Activated CD4-positive, CD25-positive, alpha-beta regulatory T cell (primary cell): ENCODE measurements at regions not wholly inside any gene's neighbourhood (a gene's known extent, or its start where the extent isn't known, plus 50 kb on each side); places are given as distances from the start of the nearest gene placed in this dataset.

ENCODE experiments used
- DNase-seq, 4 experiments: peaks; one replicate each; lab custom pipeline; 2025; lab: John Stamatoyannopoulos, UW

DNA sequence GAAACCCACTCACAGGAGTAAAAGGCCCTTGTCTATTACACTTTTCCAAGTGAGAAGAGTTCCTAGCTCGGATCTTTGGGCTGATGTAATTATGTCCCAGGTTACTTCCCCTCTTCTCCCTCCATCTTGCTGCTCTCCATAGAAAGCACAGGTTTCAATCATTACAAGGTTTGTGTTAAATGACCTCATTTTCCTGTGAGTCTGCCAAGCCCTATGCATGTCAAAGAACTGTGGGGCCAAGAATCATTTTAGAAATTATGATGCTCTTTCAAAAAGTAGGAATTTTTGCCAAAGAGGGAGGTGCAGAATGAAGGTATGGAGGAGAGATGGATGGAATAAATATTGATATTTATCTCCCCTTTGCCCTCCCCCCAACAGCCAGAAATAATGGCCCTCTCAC, 129.3 kb upstream of the TPM1 start:
- DNase-seq, result no peak

DNA sequence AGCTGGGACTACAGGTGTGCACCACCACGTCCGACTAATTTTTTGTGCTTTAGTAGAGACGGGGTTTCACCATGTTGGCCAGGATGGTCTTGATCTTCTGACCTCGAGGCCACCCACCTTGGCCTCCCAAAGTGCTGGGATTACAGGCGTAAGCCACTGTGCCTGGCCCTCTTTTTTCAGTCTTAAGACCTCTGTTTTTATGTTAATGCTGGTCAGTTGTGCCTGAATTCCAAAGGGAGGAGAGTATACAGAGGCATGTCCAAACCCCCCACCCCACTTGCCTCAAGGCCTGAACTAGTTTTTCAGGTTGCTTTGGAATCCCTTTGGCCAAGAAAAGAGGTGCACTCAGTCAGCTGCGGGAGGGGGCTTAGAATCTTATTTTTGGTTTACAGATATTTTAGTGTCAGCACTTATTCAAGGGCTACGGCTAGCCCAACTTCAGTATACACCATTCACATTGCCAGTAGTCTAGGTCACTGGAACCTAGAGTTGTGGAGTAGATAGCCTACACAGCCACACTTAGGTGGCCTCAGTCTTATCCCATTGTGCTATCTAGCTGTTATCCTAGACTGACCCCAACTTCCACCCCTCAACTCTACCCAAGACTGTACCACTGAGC, 128.0 kb upstream of the TPM1 start:
- DNase-seq, result no peak

GRCh38 chr15:62920682-62921502, 121.7 kb upstream of the TPM1 start:
- DNase-seq, result no peak

- DNase-seq, result no peak
These were observed 120.0 kb upstream of the TPM1 start for GRCh38 chr15:62922514-62922913.

GRCh38 chr15:62925875-62926274, 116.7 kb upstream of the TPM1 start:
- no peak for DNase-seq

- no peak for DNase-seq
These were observed 115.4 kb upstream of the TPM1 start for GRCh38 chr15:62927196-62927595.

- no peak for DNase-seq
These were observed 114.7 kb upstream of the TPM1 start for GRCh38 chr15:62927836-62928235.

GRCh38 chr15:62928242-62928999, 114.1 kb upstream of the TPM1 start:
- no peak for DNase-seq

DNA sequence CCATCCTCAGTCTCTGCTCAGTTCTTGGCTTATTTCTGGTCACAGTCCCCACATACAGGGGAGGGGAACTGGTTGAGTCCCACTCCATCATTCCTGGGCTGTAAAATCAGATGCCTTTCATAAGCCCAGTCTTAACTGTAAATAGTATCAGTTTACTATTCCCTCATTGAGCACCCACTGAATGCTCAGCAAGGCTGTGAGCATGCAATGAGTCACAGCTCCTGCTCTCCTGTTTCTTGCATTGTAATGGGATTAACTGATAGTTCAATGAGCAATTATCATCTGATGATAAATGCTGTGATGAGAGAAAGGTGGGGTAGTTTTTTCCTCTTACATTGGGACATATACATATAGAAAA, 113.6 kb upstream of the TPM1 start:
- DNase-seq, result no peak

- DNase-seq, result no peak
These were observed 110.9 kb upstream of the TPM1 start for GRCh38 chr15:62931650-62932049.

- DNase-seq, result no peak
These were observed 110.1 kb upstream of the TPM1 start for GRCh38 chr15:62932436-62932835.

DNA sequence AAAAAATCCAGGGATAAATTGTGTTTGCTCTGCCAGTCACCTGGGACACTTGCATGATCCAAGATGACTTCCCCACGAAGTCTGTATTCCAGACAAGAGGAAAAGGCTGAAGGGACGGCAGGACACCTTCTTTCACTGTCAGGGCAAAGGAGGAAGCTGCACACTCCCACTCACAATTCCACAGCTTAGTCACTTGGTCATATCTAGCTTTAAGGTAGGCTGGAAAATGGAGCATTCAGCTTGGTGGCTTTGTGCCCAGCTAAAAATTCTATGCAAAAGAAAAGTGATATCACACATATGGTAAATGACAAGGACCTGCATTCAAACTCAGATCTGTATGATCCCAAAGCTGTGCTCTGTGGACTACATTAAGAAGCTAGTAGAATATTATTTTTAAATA, 109.2 kb upstream of the TPM1 start:
- DNase-seq, result no peak

DNA sequence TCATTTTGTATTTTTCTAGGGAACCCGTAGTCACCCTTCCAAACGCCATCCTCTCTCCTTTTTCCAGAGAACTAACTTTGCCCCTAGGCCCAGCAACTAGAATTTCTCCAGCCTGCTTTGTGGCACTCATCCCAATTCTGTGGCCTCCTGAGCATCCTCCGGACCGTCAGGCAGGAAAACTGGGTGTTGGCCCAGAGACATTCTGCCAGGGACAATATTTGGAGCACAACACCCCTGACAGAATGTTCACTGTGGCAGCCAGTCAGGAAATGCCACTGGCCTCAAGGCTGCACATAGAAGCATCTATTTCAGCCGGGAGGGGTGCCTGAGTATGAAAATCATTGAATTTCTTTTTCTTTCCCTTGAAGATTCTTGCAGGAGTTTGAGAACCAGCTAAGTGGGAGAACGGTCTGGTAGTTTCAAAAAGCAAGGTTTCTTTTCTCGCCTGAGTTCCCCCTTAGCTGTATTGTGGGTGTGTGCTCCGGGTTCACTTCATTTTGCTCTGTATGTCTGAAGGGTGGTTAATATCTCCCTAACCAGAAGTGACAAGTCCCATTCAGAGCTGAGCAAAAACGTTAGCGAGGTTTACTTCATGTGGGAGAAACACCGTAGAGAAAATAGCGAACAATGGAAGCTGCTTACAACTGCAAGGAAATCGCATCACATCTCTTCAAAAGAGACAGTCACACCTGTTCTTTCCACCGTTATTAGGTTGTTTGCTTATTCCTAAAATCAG, 108.1 kb upstream of the TPM1 start:
- DNase-seq, result no peak

GRCh38 chr15:62935300-62936081, 107.1 kb upstream of the TPM1 start:
- DNase-seq, result no peak

DNA sequence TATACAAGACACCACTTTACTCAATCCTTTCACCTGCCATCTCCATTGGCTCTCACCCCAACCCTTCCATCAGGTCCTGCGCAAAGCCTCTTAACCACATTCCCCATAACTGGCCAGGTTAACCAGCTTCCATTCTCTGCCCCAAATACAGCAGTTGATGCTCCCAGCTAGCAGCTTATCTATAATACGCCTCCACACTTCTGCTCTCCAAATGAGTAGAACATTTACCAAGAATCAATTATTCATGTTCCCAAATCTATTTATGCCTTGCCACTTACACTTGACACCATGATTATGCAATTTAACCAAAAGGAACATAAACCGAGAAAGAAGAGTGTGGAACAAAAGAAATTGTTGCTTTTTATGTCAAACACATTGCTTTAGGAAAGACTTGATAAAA, 103.7 kb upstream of the TPM1 start:
- no peak for DNase-seq

DNA sequence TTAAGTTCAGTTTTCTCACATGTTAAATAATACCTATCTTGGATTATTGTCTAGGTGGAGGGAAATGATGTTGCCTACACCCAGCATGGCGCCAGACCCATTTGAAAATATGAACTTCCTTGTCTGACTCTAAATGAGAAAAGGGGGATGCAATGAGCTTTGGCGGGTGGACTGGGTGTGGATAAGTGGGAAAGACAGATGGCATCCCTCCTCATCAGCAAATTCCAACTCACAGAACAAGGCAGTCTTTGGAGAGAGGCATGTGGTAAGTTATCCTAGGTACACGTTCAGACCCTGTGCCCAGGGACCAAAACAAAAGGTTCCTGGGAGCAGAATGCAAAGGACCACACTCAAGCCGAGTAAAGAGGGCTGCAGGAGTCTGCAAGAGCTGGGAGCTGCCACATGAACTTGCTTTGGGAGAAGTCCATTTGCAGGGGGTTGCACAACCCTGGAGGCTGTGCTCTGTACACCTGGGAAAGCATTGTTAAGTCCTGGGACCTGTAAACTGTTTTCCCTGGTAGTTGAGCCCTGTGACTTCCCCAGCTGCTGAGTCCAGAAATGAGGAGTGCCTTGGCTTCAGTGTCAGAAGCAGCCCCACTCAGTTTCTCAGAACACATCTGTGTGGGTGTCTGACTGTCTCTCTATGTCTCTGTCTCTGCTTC, 102.3 kb upstream of the TPM1 start:
- no peak for DNase-seq

DNA sequence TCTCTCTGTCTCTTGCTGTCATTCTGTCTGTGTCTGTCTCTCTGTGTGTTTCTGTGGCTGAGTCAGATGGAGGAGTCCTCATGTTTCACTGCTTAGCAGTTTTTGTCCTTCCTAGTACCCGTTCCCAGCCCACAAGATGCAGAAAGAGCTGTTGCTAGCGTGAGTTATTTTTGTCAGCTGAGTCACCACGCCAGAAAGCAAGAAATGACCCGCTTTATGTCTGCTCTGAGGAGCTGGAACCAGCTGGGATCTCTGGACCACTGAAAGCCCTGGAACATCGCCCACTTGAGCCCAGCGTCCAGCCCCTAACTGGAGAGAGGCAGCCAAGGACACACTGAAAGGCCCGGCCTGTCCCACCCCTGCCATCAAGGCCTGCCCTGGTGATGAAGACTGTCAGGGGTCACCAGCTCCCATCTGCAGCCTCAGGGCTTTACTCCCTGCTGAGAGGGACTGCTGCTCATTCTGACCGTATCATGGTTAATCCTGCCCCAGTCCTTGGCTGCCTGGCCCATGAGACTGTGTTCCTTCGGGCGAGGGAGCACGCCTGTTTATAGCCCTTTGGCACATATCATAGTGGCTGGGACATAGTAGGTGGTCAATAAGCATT, 101.7 kb upstream of the TPM1 start:
- no peak for DNase-seq

DNA sequence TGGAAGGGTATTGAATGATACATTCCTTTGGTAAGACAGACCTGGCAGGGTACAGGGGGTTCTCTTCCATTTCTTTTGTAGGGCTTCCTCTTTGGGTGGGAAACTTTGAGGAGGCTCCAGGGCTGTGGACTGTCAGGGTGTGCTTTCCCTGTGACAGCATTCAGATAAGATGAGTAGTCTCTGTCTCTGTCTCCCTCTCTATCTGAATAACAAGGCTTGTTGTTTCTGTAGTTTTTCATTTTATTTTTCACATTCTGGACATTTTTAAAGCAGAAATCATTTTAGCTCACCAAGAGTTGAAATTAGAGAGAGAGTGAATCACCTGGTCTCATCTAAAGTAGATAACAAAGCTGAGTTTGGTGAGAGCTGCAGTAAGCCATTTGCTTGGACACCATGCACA, 100.8 kb upstream of the TPM1 start:
- no peak for DNase-seq

DNA sequence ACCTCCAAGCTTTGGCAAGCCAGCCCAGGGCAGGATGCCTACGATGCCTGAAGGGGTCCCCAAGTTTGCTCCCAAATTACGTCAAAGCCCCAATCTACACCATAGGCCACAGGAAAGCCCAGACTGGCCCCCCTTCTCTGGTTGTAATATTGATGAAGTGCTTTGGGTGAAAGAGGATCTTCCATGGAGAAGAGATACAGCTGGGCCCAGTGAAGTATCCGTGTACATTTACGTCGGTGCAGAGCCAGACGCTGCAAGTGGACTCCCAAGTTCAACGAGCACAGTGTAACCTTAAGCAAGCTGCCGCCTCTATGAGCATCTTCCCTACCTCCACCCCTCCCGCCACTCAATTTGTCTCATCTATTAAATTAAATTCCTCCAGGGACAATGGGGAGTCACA, 100.1 kb upstream of the TPM1 start:
- no peak for DNase-seq

GRCh38 chr15:62945063-62945462, 97.5 kb upstream of the TPM1 start:
- no peak for DNase-seq

DNA sequence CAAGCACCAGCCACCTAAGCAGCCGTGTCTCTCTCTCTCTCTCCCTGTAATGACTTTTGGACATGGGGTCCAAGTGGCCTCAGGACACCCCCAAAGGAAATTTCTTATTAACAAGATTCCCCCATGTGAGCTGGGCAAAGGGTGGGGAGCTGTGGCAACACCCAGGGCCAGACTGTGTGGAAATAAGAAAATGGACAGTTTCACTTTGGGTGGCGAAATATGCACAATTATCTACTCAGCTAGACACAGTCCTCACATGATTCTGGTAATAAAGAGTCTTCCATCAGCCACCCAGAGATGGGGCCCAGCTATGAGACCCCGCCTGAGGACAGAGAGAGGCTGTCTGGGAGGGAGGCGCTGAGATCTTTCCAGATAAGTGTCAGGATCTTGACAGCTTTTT, 96.8 kb upstream of the TPM1 start:
- DNase-seq, result no peak
